Ishikawa (cell line): ENCODE measurements at regions not wholly inside any gene's neighbourhood (a gene's known extent, or its start where the extent isn't known, plus 50 kb on each side); places are given as distances from the start of the nearest gene placed in this dataset.

ENCODE experiments used
- CEBPB ChIP-seq: IDR thresholded peaks from 2 replicates; pipeline ENCODE4 v1.6.1; 2012
- EGR1 ChIP-seq: IDR thresholded peaks from 2 replicates; pipeline ENCODE4 v1.6.1; 2012
- EP300 ChIP-seq: IDR thresholded peaks from 2 replicates; pipeline ENCODE4 v1.6.1; 2012; ENCODE audit warnings: borderline replicate concordance
- FOXM1 ChIP-seq: IDR thresholded peaks from 2 replicates; pipeline ENCODE4 v1.6.1; 2012; ENCODE audit warnings: low read depth, borderline replicate concordance
- NFIC ChIP-seq: IDR thresholded peaks from 2 replicates; pipeline ENCODE4 v1.6.1; 2012
- RAD21 ChIP-seq: IDR thresholded peaks from 2 replicates; pipeline ENCODE4 v1.6.1; 2012; ENCODE audit warnings: low read depth
- TAF1 ChIP-seq: IDR thresholded peaks from 2 replicates; pipeline ENCODE4 v1.6.1; 2012; ENCODE audit warnings: low read depth, mild to moderate bottlenecking
- TCF12 ChIP-seq: IDR thresholded peaks from 2 replicates; pipeline ENCODE4 v1.6.1; 2012; ENCODE audit warnings: low read depth
- TEAD4 ChIP-seq: IDR thresholded peaks from 2 replicates; pipeline ENCODE4 v1.6.1; 2012
- YY1 ChIP-seq: IDR thresholded peaks from 2 replicates; pipeline ENCODE4 v1.6.1; 2012; ENCODE audit warnings: low read depth
- TF ChIP-seq, protein P1 (sequence below): IDR thresholded peaks from 2 replicates; pipeline ENCODE4 v1.6.1; 2012

DNA sequence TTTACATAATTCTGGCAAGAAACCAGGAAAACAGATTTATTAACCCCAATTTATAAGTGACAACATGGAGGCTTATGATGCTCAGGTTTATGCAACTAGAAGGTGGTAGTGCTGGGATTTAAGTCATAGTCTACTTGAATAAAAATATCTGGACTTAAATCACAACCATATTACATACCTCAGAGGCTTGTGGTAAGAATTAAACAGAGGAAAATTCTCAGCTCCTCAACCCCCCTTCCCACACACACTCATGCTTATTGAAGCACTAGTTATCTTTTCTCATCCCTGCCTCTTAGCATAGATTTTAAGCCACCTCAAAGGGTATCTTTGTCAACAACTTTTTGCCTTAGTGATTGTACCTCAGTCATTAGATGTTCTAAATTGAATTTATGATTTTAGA, 731.0 kb downstream of the PRELID2 start:
- TF ChIP-seq FOXM1 (no peak), RAD21 (no peak), TAF1 (no peak), NFIC (no peak), EP300 (no peak), CEBPB (no peak), TEAD4 (no peak), EGR1 (no peak), YY1 (no peak), TCF12 (no peak)
- TF ChIP-seq, protein P1, sequence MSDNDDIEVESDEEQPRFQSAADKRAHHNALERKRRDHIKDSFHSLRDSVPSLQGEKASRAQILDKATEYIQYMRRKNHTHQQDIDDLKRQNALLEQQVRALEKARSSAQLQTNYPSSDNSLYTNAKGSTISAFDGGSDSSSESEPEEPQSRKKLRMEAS = no peak
